NCI-H2029 treated with DMSO at 0.1 percent for 48 hours (cell line): ENCODE measurements at regions not wholly inside any gene's neighbourhood (a gene's known extent, or its start where the extent isn't known, plus 50 kb on each side); places are given as distances from the start of the nearest gene placed in this dataset.
"Not testable (repeated sequence)": the region's sequence is repeated elsewhere in the genome, so short reads cannot be mapped to it uniquely, and the experiment has no call there.

Source experiments
- DNase-seq: peaks from one replicate; lab custom pipeline; 2025; lab: John Stamatoyannopoulos, UW

- not testable (repeated sequence) for DNase-seq
These were observed 50.4 kb upstream of the B3GAT2 start for GRCh38 chr6:71007298-71007697.

GRCh38 chr6:71011871-71012371 is 55.1 kb upstream of the B3GAT2 start:
- no peak for DNase-seq

GRCh38 chr6:71012866-71013469 is 56.1 kb upstream of the B3GAT2 start:
- peak; percentile 24 for DNase-seq

GRCh38 chr6:71015392-71015791 is 58.5 kb upstream of the B3GAT2 start:
- DNase-seq, result no peak

- no peak for DNase-seq
These were observed 71.5 kb upstream of the B3GAT2 start for GRCh38 chr6:71028236-71028876.

GRCh38 chr6:71028877-71029252 is 72.0 kb upstream of the B3GAT2 start:
- DNase-seq, result no peak

GRCh38 chr6:71029555-71029954 is 72.7 kb upstream of the B3GAT2 start:
- DNase-seq, result no peak

GRCh38 chr6:71031912-71032311 is 75.1 kb upstream of the B3GAT2 start:
- DNase-seq, result no peak

GRCh38 chr6:71033171-71033570 is 76.3 kb upstream of the B3GAT2 start:
- DNase-seq, result no peak

GRCh38 chr6:71033890-71034289 is 77.0 kb upstream of the B3GAT2 start:
- no peak for DNase-seq

- DNase-seq, result no peak
These were observed 77.9 kb upstream of the B3GAT2 start for GRCh38 chr6:71034563-71035345.

- DNase-seq, result no peak
These were observed 79.0 kb upstream of the B3GAT2 start for GRCh38 chr6:71035871-71036270.

- no peak for DNase-seq
These were observed 82.0 kb upstream of the B3GAT2 start for GRCh38 chr6:71038711-71039344.

- no peak for DNase-seq
These were observed 83.2 kb upstream of the B3GAT2 start for GRCh38 chr6:71040043-71040442.

- DNase-seq, result no peak
These were observed 84.0 kb upstream of the B3GAT2 start for GRCh38 chr6:71040841-71041240.

- DNase-seq, result no peak
These were observed 87.0 kb upstream of the B3GAT2 start for GRCh38 chr6:71043902-71044301.

GRCh38 chr6:71044753-71045152 is 87.9 kb upstream of the B3GAT2 start:
- no peak for DNase-seq

- no peak for DNase-seq
These were observed 88.4 kb upstream of the B3GAT2 start for GRCh38 chr6:71045296-71045695.

- no peak for DNase-seq
These were observed 90.6 kb upstream of the B3GAT2 start for GRCh38 chr6:71047417-71047816.

GRCh38 chr6:71048320-71049164 is 91.7 kb upstream of the B3GAT2 start:
- DNase-seq, result no peak

- DNase-seq, result no peak
These were observed 92.4 kb upstream of the B3GAT2 start for GRCh38 chr6:71049198-71049770.
